Neural cell (in vitro differentiated cells): ENCODE measurements at regions not wholly inside any gene's neighbourhood (a gene's known extent, or its start where the extent isn't known, plus 50 kb on each side); places are given as distances from the start of the nearest gene placed in this dataset.

Experiments
- H2AFZ ChIP-seq: fragments of 200-600, 300-800 bp; sonication (generic), shearing (Covaris generic); 2 replicates; pipeline ENCODE4 v1.6.0; 2014; ENCODE audit warnings: low read depth, mild to moderate bottlenecking, antibody characterized with exemption, low read length, moderate library complexity
- H3F3A ChIP-seq: fragments of 200-600 bp; shearing (Covaris generic); 2 replicates; pipeline ENCODE4 v1.6.1; 2016; ENCODE audit warnings: mild to moderate bottlenecking, moderate library complexity, mixed read lengths, antibody characterized with exemption, low read length; ENCODE audit not compliant: insufficient read depth, poor library complexity, severe bottlenecking
- H3K27ac ChIP-seq: fragments of 200-600, 300-800 bp; sonication (generic), shearing (Covaris generic); 2 replicates; pipeline ENCODE4 v1.5.1; 2014; ENCODE audit warnings: mild to moderate bottlenecking, low read length, moderate library complexity
- H3K27me3 ChIP-seq: fragments of 300-800, 200-600 bp; sonication (generic), shearing (Covaris generic); 2 replicates; pipeline ENCODE4 v1.6.0; 2014; ENCODE audit warnings: mild to moderate bottlenecking, low read depth, low read length, moderate library complexity; ENCODE audit not compliant: insufficient read depth
- H3K36me3 ChIP-seq: fragments of 300-800, 200-600 bp; sonication (generic), shearing (Covaris generic); 2 replicates; pipeline ENCODE4 v1.5.1; 2014; ENCODE audit warnings: mild to moderate bottlenecking, antibody characterized with exemption, low read length, moderate library complexity; ENCODE audit not compliant: insufficient read depth
- H3K4me2 ChIP-seq: fragments of 300-800, 200-600 bp; sonication (generic), shearing (Covaris generic); 2 replicates; pipeline ENCODE4 v1.6.0; 2014; ENCODE audit warnings: mild to moderate bottlenecking, low read length
- H3K4me3 ChIP-seq: fragments of 300-800, 200-600 bp; sonication (generic), shearing (Covaris generic); 2 replicates; pipeline ENCODE4 v1.5.1; 2014; ENCODE audit warnings: mild to moderate bottlenecking, low read length, moderate library complexity
- H3K79me2 ChIP-seq: fragments of 200-600 bp; shearing (Covaris generic); replicated peaks from 2 replicates; pipeline ENCODE4 v1.6.0; 2014; ENCODE audit warnings: mild to moderate bottlenecking, low read length, moderate library complexity; ENCODE audit not compliant: insufficient read depth
- H3K9ac ChIP-seq: fragments of 300-800, 200-600 bp; sonication (generic), shearing (Covaris generic); 2 replicates; pipeline ENCODE4 v1.6.1; 2016; ENCODE audit warnings: mild to moderate bottlenecking, low read length, mixed read lengths
- H3K9me2 ChIP-seq: fragments of 200-600 bp; shearing (Covaris generic); 2 replicates; pipeline ENCODE4 v1.6.1; 2016; ENCODE audit warnings: mild to moderate bottlenecking, low read length, mixed read lengths; ENCODE audit not compliant: insufficient read depth
- H3K9me3 ChIP-seq: fragments of 200-600, 300-800 bp; sonication (generic), shearing (Covaris generic); 2 replicates; pipeline ENCODE4 v1.6.1; 2016; ENCODE audit warnings: mild to moderate bottlenecking, mixed run types, low read length, moderate library complexity, mixed read lengths
- H4K20me1 ChIP-seq: fragments of 200-600 bp; shearing (Covaris generic); 2 replicates; pipeline ENCODE4 v1.6.1; 2016; ENCODE audit warnings: mild to moderate bottlenecking, mixed run types; ENCODE audit not compliant: insufficient read depth
- EP300 ChIP-seq: fragments of 450-650 bp; conservative IDR thresholded peaks from 2 replicates; pipeline ENCODE4 v1.6.1; 2014; ENCODE audit warnings: antibody characterized with exemption, mild to moderate bottlenecking, moderate library complexity; ENCODE audit not compliant: poor library complexity, severe bottlenecking
- EZH2 ChIP-seq: fragments of 200-600, 300-800 bp; shearing (Covaris generic), sonication (generic); IDR thresholded peaks from 2 replicates; pipeline ENCODE4 v1.6.1; 2014; ENCODE audit warnings: antibody characterized with exemption, low read length, borderline replicate concordance, mild to moderate bottlenecking; ENCODE audit not compliant: insufficient read depth, poor library complexity, severe bottlenecking
- MXI1 ChIP-seq: fragments of 450-650 bp; conservative IDR thresholded peaks from 2 replicates; pipeline ENCODE4 v1.6.1; 2014; ENCODE audit warnings: antibody characterized with exemption, mild to moderate bottlenecking; ENCODE audit not compliant: poor library complexity, severe bottlenecking
- POLR2AphosphoS5 ChIP-seq: IDR thresholded peaks from 2 replicates; pipeline ENCODE4 v1.6.1; 2012
- RAD21 ChIP-seq: fragments of 450-650 bp; conservative IDR thresholded peaks from 2 replicates; pipeline ENCODE4 v1.6.1; 2014; ENCODE audit warnings: antibody characterized with exemption, mild to moderate bottlenecking, moderate library complexity
- SMC3 ChIP-seq: fragments of 450-650 bp; conservative IDR thresholded peaks from 2 replicates; pipeline ENCODE4 v1.6.1; 2014; ENCODE audit warnings: antibody characterized with exemption, mild to moderate bottlenecking, moderate library complexity; ENCODE audit not compliant: poor library complexity
- TAF1 ChIP-seq: IDR thresholded peaks from 2 replicates; pipeline ENCODE4 v1.6.1; 2012; ENCODE audit warnings: low read depth
- TF ChIP-seq, protein P1 (sequence below): IDR thresholded peaks from 2 replicates; pipeline ENCODE4 v1.6.1; 2012; ENCODE audit warnings: borderline replicate concordance
- TF ChIP-seq, protein P2 (sequence below): fragments of 450-650 bp; IDR thresholded peaks from 2 replicates; pipeline ENCODE4 v1.5.1; 2014; ENCODE audit warnings: antibody characterized with exemption, mild to moderate bottlenecking, moderate library complexity; ENCODE audit not compliant: poor library complexity, severe bottlenecking

DNA sequence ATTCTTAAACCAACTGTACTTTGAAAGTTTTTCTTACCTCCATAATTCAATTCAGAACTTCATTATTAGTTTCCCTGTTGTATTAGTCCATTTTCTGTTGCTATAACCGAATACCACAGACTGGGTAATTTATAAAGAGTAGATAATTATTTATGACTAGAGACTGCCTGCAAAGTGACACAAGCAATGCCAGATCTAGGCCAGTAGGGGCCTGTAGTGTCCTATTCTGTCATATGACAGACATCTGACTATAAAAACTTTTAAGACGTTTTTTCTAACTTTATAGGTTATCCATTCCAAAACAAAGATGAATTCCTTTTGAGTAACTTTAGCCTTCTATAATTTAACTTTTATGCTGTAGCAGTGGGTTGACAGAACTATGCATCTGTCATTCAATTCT is 2783.8 kb downstream of the PCDH9 start:
- Histone ChIP-seq H2AFZ (no peak overlapping the region), H3F3A (no peaks in the 10 kb centered on the region), H3K27me3 (no peaks in the 10 kb centered on the region), H3K9me3 (no peaks in the 10 kb centered on the region), H3K9me2 (no peaks in the 10 kb centered on the region), H3K4me2 (no peak overlapping the region), H3K4me3 (no peak overlapping the region), H4K20me1 (no peaks in the 10 kb centered on the region), H3K79me2 (no peaks in the 10 kb centered on the region), H3K36me3 (no peaks in the 10 kb centered on the region), H3K9ac (no peak overlapping the region), H3K27ac (no peak overlapping the region)
- TF ChIP-seq, protein P1, sequence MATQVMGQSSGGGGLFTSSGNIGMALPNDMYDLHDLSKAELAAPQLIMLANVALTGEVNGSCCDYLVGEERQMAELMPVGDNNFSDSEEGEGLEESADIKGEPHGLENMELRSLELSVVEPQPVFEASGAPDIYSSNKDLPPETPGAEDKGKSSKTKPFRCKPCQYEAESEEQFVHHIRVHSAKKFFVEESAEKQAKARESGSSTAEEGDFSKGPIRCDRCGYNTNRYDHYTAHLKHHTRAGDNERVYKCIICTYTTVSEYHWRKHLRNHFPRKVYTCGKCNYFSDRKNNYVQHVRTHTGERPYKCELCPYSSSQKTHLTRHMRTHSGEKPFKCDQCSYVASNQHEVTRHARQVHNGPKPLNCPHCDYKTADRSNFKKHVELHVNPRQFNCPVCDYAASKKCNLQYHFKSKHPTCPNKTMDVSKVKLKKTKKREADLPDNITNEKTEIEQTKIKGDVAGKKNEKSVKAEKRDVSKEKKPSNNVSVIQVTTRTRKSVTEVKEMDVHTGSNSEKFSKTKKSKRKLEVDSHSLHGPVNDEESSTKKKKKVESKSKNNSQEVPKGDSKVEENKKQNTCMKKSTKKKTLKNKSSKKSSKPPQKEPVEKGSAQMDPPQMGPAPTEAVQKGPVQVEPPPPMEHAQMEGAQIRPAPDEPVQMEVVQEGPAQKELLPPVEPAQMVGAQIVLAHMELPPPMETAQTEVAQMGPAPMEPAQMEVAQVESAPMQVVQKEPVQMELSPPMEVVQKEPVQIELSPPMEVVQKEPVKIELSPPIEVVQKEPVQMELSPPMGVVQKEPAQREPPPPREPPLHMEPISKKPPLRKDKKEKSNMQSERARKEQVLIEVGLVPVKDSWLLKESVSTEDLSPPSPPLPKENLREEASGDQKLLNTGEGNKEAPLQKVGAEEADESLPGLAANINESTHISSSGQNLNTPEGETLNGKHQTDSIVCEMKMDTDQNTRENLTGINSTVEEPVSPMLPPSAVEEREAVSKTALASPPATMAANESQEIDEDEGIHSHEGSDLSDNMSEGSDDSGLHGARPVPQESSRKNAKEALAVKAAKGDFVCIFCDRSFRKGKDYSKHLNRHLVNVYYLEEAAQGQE = no peak
- TF ChIP-seq, protein P2, sequence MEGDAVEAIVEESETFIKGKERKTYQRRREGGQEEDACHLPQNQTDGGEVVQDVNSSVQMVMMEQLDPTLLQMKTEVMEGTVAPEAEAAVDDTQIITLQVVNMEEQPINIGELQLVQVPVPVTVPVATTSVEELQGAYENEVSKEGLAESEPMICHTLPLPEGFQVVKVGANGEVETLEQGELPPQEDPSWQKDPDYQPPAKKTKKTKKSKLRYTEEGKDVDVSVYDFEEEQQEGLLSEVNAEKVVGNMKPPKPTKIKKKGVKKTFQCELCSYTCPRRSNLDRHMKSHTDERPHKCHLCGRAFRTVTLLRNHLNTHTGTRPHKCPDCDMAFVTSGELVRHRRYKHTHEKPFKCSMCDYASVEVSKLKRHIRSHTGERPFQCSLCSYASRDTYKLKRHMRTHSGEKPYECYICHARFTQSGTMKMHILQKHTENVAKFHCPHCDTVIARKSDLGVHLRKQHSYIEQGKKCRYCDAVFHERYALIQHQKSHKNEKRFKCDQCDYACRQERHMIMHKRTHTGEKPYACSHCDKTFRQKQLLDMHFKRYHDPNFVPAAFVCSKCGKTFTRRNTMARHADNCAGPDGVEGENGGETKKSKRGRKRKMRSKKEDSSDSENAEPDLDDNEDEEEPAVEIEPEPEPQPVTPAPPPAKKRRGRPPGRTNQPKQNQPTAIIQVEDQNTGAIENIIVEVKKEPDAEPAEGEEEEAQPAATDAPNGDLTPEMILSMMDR = no peak

DNA sequence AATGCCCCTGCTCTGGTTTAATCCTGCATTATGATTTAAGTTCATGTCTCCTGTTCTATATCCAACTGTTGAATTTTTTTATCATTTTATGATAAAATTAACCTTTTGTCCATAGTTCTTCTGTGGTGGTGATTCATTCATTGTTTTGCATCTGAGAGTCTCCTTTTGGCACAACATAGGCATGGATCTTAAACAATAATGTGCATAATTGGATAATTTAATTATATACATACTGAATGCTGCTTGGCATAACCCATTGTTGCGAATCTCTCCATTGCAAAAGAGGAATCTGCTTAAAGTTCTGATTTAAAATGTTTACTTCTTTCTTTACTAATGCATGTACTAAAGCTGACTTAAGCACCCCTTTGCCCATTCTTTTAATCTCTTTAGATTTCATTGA is 2788.4 kb downstream of the PCDH9 start:
- Histone ChIP-seq H3K79me2 (no peaks in the 10 kb centered on the region), H3K36me3 (no peaks in the 10 kb centered on the region), H3F3A (no peaks in the 10 kb centered on the region), H3K27ac (no peak overlapping the region), H3K4me2 (no peak overlapping the region), H3K9me3 (no peaks in the 10 kb centered on the region), H3K9me2 (no peaks in the 10 kb centered on the region), H4K20me1 (no peaks in the 10 kb centered on the region), H3K4me3 (no peak overlapping the region), H3K9ac (no peak overlapping the region), H2AFZ (no peak overlapping the region), H3K27me3 (no peaks in the 10 kb centered on the region)
- TF ChIP-seq EP300 = no peak
- no peak for TF ChIP-seq EZH2
- TF ChIP-seq MXI1 = no peak
- TF ChIP-seq, protein P2 = no peak
- no peak for TF ChIP-seq RAD21
- TF ChIP-seq POLR2AphosphoS5 = no peak
- TF ChIP-seq, protein P1 = no peak
- no peak for TF ChIP-seq SMC3
- no peak for TF ChIP-seq TAF1
